Liver (tissue), 8 donors: ENCODE measurements at regions not wholly inside any gene's neighbourhood (a gene's known extent, or its start where the extent isn't known, plus 50 kb on each side); places are given as distances from the start of the nearest gene placed in this dataset.

Experiments
- DNase-seq: peaks from one replicate; pipeline ENCODE4 v3.0.0-alpha.2; 2017; ENCODE audit warnings: low spot score
- H3K27ac ChIP-seq, 2 donors: one replicate each; pipeline ENCODE4 v1.7.0; 2013; ENCODE audit warnings: inconsistent platforms in 2 of 2, low read length in 2 of 2, control low read depth in 1 of 2, low read depth in 1 of 2, mild to moderate bottlenecking in 1 of 2
- H3K27me3 ChIP-seq, 4 donors: one replicate each; pipeline versions ENCODE4 v1.6.1 to v1.7.0; 2013; ENCODE audit warnings: low read length in 3 of 4, inconsistent platforms in 1 of 4, mild to moderate bottlenecking in 1 of 4, moderate library complexity in 1 of 4; ENCODE audit not compliant: control insufficient read depth in 4 of 4, insufficient read depth in 4 of 4
- H3K36me3 ChIP-seq, 4 donors: one replicate each; pipeline versions ENCODE4 v1.6.1 to v1.7.0; 2013; ENCODE audit warnings: low read length in 3 of 4, mild to moderate bottlenecking in 3 of 4, low read depth in 1 of 4, moderate library complexity in 1 of 4; ENCODE audit not compliant: control insufficient read depth in 4 of 4, insufficient read depth in 3 of 4
- H3K4me1 ChIP-seq, 4 donors: one replicate each; pipeline versions ENCODE4 v1.6.1 to v1.7.0; 2013; ENCODE audit warnings: low read length in 3 of 4, mild to moderate bottlenecking in 3 of 4, moderate library complexity in 1 of 4; ENCODE audit not compliant: control insufficient read depth in 4 of 4, insufficient read depth in 4 of 4
- H3K4me3 ChIP-seq, 3 donors: one replicate each; pipeline versions ENCODE4 v1.6.1 to v1.7.0; 2013; ENCODE audit warnings: low read length in 3 of 3, control low read depth in 1 of 3, low read depth in 1 of 3, mild to moderate bottlenecking in 1 of 3
- H3K9ac ChIP-seq, 2 donors: one replicate each; pipeline ENCODE4 v1.7.0; 2013; ENCODE audit warnings: low read length in 2 of 2, mild to moderate bottlenecking in 2 of 2, moderate library complexity in 2 of 2, control low read depth in 1 of 2, low read depth in 1 of 2
- H3K9me3 ChIP-seq, 4 donors: one replicate each; pipeline versions ENCODE4 v1.6.1 to v1.7.0; 2013; ENCODE audit warnings: low read length in 3 of 4; ENCODE audit not compliant: control insufficient read depth in 4 of 4
- ATF3 ChIP-seq: IDR thresholded peaks from 2 replicates; pipeline ENCODE4 v1.6.1; 2016; ENCODE audit warnings: antibody characterized with exemption
- CTCF ChIP-seq: fragments of 150-350 bp; IDR thresholded peaks from 2 replicates; pipeline ENCODE4 v1.5.1; 2017; ENCODE audit warnings: improper control_type of control experiment, low read depth, low read length; ENCODE audit not compliant: missing input control
- EGR1 ChIP-seq, 2 donors: IDR thresholded peaks; 2 replicates each; pipeline ENCODE4 v1.6.1; 2016 to 2018; ENCODE audit warnings: antibody characterized with exemption in 2 of 2, low read depth in 2 of 2
- FOXA2 ChIP-seq: IDR thresholded peaks from 2 replicates; pipeline ENCODE4 v1.6.1; 2016; ENCODE audit warnings: antibody characterized with exemption
- GABPA ChIP-seq, 2 donors: IDR thresholded peaks in 1 of 2; conservative IDR thresholded peaks in 1 of 2; 2 replicates each; pipeline ENCODE4 v1.6.1; 2016; ENCODE audit warnings: antibody characterized with exemption in 2 of 2, mild to moderate bottlenecking in 1 of 2, moderate library complexity in 1 of 2
- HNF4A ChIP-seq, 2 donors: conservative IDR thresholded peaks; 2 replicates each; pipeline ENCODE4 v1.6.1; 2016; ENCODE audit warnings: antibody characterized with exemption in 2 of 2, mild to moderate bottlenecking in 2 of 2
- HNF4G ChIP-seq: IDR thresholded peaks from 2 replicates; pipeline ENCODE4 v1.6.1; 2016; ENCODE audit warnings: antibody characterized with exemption
- JUND ChIP-seq, 2 donors: IDR thresholded peaks; 2 replicates each; pipeline ENCODE4 v1.6.1; 2016; ENCODE audit warnings: antibody characterized with exemption in 2 of 2
- MAX ChIP-seq: IDR thresholded peaks from 2 replicates; pipeline ENCODE4 v1.6.1; 2016; ENCODE audit warnings: antibody characterized with exemption
- NR2F2 ChIP-seq: IDR thresholded peaks from 2 replicates; pipeline ENCODE4 v1.6.1; 2016; ENCODE audit warnings: antibody characterized with exemption
- RAD21 ChIP-seq, 2 donors: IDR thresholded peaks; 2 replicates each; pipeline ENCODE4 v1.6.1; 2016; ENCODE audit warnings: antibody characterized with exemption in 2 of 2, mild to moderate bottlenecking in 2 of 2
- REST ChIP-seq: IDR thresholded peaks from 2 replicates; pipeline ENCODE4 v1.6.1; 2016; ENCODE audit warnings: antibody characterized with exemption, mild to moderate bottlenecking
- SP1 ChIP-seq: IDR thresholded peaks from 2 replicates; pipeline ENCODE4 v1.6.1; 2018; ENCODE audit warnings: antibody characterized with exemption, mild to moderate bottlenecking
- TAF1 ChIP-seq: conservative IDR thresholded peaks from 2 replicates; pipeline ENCODE4 v1.6.1; 2016; ENCODE audit warnings: antibody characterized with exemption, mild to moderate bottlenecking
- YY1 ChIP-seq: IDR thresholded peaks from 2 replicates; pipeline ENCODE4 v1.6.1; 2016; ENCODE audit warnings: antibody characterized with exemption, mild to moderate bottlenecking
- ZBTB33 ChIP-seq: IDR thresholded peaks from 2 replicates; pipeline ENCODE4 v1.6.1; 2016; ENCODE audit warnings: antibody characterized with exemption
- WGBS: extraction: QIAGEN DNeasy Blood & Tissue Kit; methylation state at CpG from one replicate; pipeline ENCODE4 v1.1.7; 2013; 5-methylcytosine and 5-hydroxymethylcytosine counted together
- donor health status: healthy.
- donor health status: healthy.
- donor health status: healthy.
- donor health status: healthy.
- donor health status: healthy.

GRCh38 chr1:235021321-235021720 lies 107.3 kb downstream of the TOMM20 start:
- 97% methylated on average over 7 of the region's 7 CpGs for WGBS
- no peak overlapping the region for H3K4me3 ChIP-seq
- peaks cover 0 to 8% (median 1%) of the 10 kb centered on the region in 4 donors for H3K9me3 ChIP-seq
- TF ChIP-seq JUND (IDR thresholded peaks at IDR 0.05) = no peak
- no peak for TF ChIP-seq REST
- no peak for DNase-seq
- H3K9ac ChIP-seq = no peak overlapping the region
- H3K27ac ChIP-seq = no peak overlapping the region
- no peaks in the 10 kb centered on the region for H3K27me3 ChIP-seq
- H3K36me3 ChIP-seq = no peaks in the 10 kb centered on the region
- peaks cover 0 to 5% (median 3%) of the 10 kb centered on the region in 4 donors for H3K4me1 ChIP-seq

- TF ChIP-seq ATF3 (no peak), JUND (IDR thresholded peaks at IDR 0.05) (no peak), CTCF (no peak), MAX (no peak), HNF4G (no peak), GABPA (IDR thresholded peaks at IDR 0.05 in 1 of 2, conservative IDR thresholded peaks at IDR 0.05 in 1 of 2) (no peak), EGR1 (IDR thresholded peaks at IDR 0.05; ENCODE audit: low read depth in 2 of 2) (no peak), NR2F2 (no peak), FOXA2 (no peak), HNF4A (conservative IDR thresholded peaks at IDR 0.05) (no peak), REST (no peak), RAD21 (IDR thresholded peaks at IDR 0.05) (no peak), ZBTB33 (no peak), YY1 (no peak), TAF1 (no peak), SP1 (no peak)
- no peak for DNase-seq
- Histone ChIP-seq H3K36me3 (no peaks in the 10 kb centered on the region), H3K27me3 (no peaks in the 10 kb centered on the region), H3K9ac (no peak overlapping the region), H3K4me1 (peaks cover 0 to 5% (median 3%) of the 10 kb centered on the region in 4 donors), H3K4me3 (no peak overlapping the region), H3K27ac (no peak overlapping the region), H3K9me3 (peaks cover 0 to 8% (median 1%) of the 10 kb centered on the region in 4 donors)
- WGBS = 95% methylated on average over 4 of the region's 4 CpGs
Observed at GRCh38 chr1:235019961-235020360, 108.7 kb downstream of the TOMM20 start.
